ENCODE measurements at regions not wholly inside any gene's neighbourhood (a gene's known extent, or its start where the extent isn't known, plus 50 kb on each side); places are given as distances from the start of the nearest gene placed in this dataset.

GRCh38 chr9:26172301-26172700, 494.1 kb upstream of the TUSC1 start:
- no peak for DNase-seq
- H3K4me1 Mint-ChIP-seq (ENCODE audit: low read depth): no peaks in the 10 kb centered on the region
- H3K9me3 Mint-ChIP-seq: peaks cover 9% of the 10 kb centered on the region
- TF ChIP-seq, protein P1, sequence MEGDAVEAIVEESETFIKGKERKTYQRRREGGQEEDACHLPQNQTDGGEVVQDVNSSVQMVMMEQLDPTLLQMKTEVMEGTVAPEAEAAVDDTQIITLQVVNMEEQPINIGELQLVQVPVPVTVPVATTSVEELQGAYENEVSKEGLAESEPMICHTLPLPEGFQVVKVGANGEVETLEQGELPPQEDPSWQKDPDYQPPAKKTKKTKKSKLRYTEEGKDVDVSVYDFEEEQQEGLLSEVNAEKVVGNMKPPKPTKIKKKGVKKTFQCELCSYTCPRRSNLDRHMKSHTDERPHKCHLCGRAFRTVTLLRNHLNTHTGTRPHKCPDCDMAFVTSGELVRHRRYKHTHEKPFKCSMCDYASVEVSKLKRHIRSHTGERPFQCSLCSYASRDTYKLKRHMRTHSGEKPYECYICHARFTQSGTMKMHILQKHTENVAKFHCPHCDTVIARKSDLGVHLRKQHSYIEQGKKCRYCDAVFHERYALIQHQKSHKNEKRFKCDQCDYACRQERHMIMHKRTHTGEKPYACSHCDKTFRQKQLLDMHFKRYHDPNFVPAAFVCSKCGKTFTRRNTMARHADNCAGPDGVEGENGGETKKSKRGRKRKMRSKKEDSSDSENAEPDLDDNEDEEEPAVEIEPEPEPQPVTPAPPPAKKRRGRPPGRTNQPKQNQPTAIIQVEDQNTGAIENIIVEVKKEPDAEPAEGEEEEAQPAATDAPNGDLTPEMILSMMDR (IDR thresholded peaks at IDR 0.05): no peak
- Histone ChIP-seq H3K27me3 (ENCODE audit: control insufficient read depth in 1 of 2, insufficient read depth in 2 of 2, low read length in 2 of 2) (no peaks in the 10 kb centered on the region), H3K36me3 (ENCODE audit: insufficient read depth, low read length) (no peaks in the 10 kb centered on the region), H3K9me3 (ENCODE audit: control insufficient read depth in 1 of 2, insufficient read depth in 1 of 2, low read length in 2 of 2) (peaks cover 0 to 6% of the 10 kb centered on the region in 2 experiments), H3K4me3 (ENCODE audit: low read length) (no peak overlapping the region), H3K4me1 (ENCODE audit: insufficient read depth, low read length) (no peaks in the 10 kb centered on the region), H3K27ac (ENCODE audit: low read depth in 1 of 2, low read length in 2 of 2) (no peak overlapping the region)
- ChIA-PET POLR2A (no interaction called here), CTCF (no interaction called here)
- no peak overlapping the region for H3K4me3 Mint-ChIP-seq
- intact Hi-C loops (cut with DNase I, micrococcal nuclease): no loop called here
- no peak for ATAC-seq (ENCODE audit: poor library complexity)
- no peaks in the 10 kb centered on the region for H3K27me3 Mint-ChIP-seq
- H3K36me3 Mint-ChIP-seq (ENCODE audit: low read depth): no peaks in the 10 kb centered on the region
- no peak overlapping the region for H3K27ac Mint-ChIP-seq

DNA sequence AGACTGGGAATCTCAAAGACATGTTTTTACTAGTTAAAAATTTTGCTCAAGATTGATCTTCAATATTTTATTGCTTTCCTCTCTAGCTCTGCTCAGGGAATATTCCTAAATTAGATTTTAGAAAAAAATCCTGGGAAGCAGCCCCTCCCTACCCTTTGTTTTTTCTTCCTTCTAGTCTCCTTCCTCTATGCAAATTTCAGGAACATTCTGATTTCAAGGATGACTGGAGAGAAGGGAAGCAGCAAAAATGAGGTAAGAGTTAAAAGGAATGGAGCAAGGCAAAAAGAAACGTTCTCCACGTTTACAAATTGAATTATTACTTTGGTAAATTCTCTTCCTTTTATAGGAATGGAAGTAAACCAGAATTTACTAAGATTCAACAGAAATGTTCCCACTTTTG, 493.4 kb upstream of the TUSC1 start:
- H3K4me1 ChIP-seq (ENCODE audit: insufficient read depth, low read length): no peaks in the 10 kb centered on the region
- Mint-ChIP-seq H3K36me3 (ENCODE audit: low read depth) (no peaks in the 10 kb centered on the region), H3K4me1 (ENCODE audit: low read depth) (no peaks in the 10 kb centered on the region), H3K27me3 (no peaks in the 10 kb centered on the region), H3K4me3 (no peak overlapping the region), H3K27ac (no peak overlapping the region), H3K9me3 (peaks cover 10% of the 10 kb centered on the region)
- no peak for DNase-seq
- H3K36me3 ChIP-seq (ENCODE audit: insufficient read depth, low read length): no peaks in the 10 kb centered on the region
- intact Hi-C loops (cut with DNase I, micrococcal nuclease): no loop called here
- TF ChIP-seq, protein P1 (IDR thresholded peaks at IDR 0.05): no peak
- H3K27ac ChIP-seq (ENCODE audit: low read depth in 1 of 2, low read length in 2 of 2): no peak overlapping the region
- no peak for ATAC-seq (ENCODE audit: poor library complexity)
- no peak overlapping the region for H3K4me3 ChIP-seq (ENCODE audit: low read length)
- H3K27me3 ChIP-seq (ENCODE audit: control insufficient read depth in 1 of 2, insufficient read depth in 2 of 2, low read length in 2 of 2): no peaks in the 10 kb centered on the region
- H3K9me3 ChIP-seq (ENCODE audit: control insufficient read depth in 1 of 2, insufficient read depth in 1 of 2, low read length in 2 of 2): peaks cover 0 to 8% of the 10 kb centered on the region in 2 experiments
- ChIA-PET POLR2A (no interaction called here), CTCF (no interaction called here)

GRCh38 chr9:26170190-26170589, 491.9 kb upstream of the TUSC1 start:
- Mint-ChIP-seq H3K36me3 (ENCODE audit: low read depth) (no peaks in the 10 kb centered on the region), H3K4me3 (no peak overlapping the region)
- TF ChIP-seq, protein P1 (IDR thresholded peaks at IDR 0.05): no peak

More at GRCh38 chr9:26170190-26170589, 491.9 kb upstream of the TUSC1 start:
- ATAC-seq (ENCODE audit: poor library complexity) (no peak), DNase-seq (no peak)
- no peak overlapping the region for H3K27ac Mint-ChIP-seq
- H3K4me1 ChIP-seq (ENCODE audit: insufficient read depth, low read length): no peaks in the 10 kb centered on the region
- no peaks in the 10 kb centered on the region for H3K4me1 Mint-ChIP-seq (ENCODE audit: low read depth)
- peaks cover 0 to 7% of the 10 kb centered on the region in 2 experiments for H3K9me3 ChIP-seq (ENCODE audit: control insufficient read depth in 1 of 2, insufficient read depth in 1 of 2, low read length in 2 of 2)
- H3K27me3 Mint-ChIP-seq: no peaks in the 10 kb centered on the region
- intact Hi-C loops (cut with DNase I, micrococcal nuclease): no loop called here
- H3K36me3 ChIP-seq (ENCODE audit: insufficient read depth, low read length): no peaks in the 10 kb centered on the region
- H3K27ac ChIP-seq (ENCODE audit: low read depth in 1 of 2, low read length in 2 of 2): no peak overlapping the region
- CTCF ChIA-PET: no interaction called here
- POLR2A ChIA-PET: no interaction called here
- no peak overlapping the region for H3K4me3 ChIP-seq (ENCODE audit: low read length)
- H3K9me3 Mint-ChIP-seq: peaks cover 11% of the 10 kb centered on the region
- no peaks in the 10 kb centered on the region for H3K27me3 ChIP-seq (ENCODE audit: control insufficient read depth in 1 of 2, insufficient read depth in 2 of 2, low read length in 2 of 2)

Measured in CD4-positive, alpha-beta T cell (primary cell).